Smooth muscle cell of the brain vasculature (primary cell): ENCODE measurements at regions not wholly inside any gene's neighbourhood (a gene's known extent, or its start where the extent isn't known, plus 50 kb on each side); places are given as distances from the start of the nearest gene placed in this dataset.
A peak's percentile ranks its signal among the peaks of the same experiment; 100 is the strongest.
"Not testable (repeated sequence)": the region's sequence is repeated elsewhere in the genome, so short reads cannot be mapped to it uniquely, and the experiment has no call there.

ENCODE experiments used
- DNase-seq: peaks from one replicate; pipeline ENCODE4 v3.0.0-alpha.2; 2012; ENCODE audit warnings: low read depth, low spot score

DNA sequence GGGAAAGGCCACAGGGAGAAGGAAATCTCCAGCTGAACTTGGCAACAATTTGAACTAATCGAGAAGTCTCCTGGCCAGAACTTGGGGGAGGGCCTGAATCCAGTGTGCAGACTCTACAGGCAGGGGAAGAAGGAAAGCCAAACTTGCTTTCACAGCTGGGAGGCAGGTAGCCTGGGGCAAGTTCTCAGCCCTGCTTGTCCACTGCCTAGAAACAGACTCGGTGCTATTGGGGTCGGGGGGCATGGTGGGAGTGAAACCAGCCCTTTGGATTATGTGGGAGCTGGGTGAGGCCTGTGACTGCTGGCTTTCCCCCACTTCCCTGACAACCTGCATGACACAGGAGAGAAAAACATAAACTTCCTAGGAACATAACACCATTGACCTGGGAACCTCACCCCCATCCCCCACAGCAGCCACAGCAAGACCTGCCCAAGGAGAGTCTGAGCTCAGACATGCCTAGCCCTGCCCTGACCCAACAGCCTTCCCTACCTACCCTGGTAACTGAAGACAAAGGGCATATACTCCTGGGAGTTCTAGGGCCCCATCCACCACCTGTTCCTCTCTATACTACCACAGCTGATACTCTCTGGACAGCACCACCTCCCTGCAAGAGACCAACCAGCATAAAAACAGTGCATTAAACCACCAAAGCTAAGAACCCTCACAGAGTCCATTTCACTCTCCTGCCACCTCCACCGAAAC, 103.7 kb upstream of the MNS1 start:
- DNase-seq, result no peak

DNA sequence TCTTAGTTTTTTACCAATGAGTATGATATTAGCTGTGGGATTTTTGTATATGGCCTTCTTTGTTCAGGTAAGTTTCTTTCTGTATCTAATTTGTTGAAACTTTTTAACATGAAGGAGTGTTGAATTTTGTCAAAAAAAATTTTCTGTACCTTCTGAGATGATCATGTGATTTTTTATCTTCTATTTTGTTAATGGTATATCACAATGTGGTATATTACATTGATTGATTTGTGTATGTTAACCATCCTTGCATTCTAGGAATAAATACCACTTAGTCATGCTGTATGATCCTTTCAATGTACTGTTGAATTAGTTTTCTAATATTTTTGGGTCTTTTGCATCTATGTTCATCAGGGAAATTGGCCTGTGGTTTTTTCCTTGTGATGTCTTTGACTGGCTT, 92.5 kb upstream of the MNS1 start:
- no peak for DNase-seq

DNA sequence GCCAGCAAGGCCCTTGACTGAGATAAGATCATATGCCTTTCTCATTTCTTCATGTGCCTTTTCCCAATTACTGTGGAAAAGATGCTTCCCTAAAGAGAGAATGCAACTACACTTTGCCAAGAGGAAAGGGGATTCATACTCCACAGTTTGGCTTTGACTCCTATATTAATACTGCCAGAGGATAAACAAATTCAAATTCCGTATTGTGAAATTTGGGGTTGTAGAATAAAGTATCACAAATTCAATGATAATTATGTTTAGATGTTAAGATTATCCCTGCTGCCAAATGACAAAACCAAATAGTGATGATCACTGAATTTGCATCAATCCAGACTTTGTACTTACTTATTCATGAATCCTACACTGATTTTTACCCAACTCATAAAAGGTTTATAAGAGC, 88.5 kb upstream of the MNS1 start:
- DNase-seq, result no peak

DNA sequence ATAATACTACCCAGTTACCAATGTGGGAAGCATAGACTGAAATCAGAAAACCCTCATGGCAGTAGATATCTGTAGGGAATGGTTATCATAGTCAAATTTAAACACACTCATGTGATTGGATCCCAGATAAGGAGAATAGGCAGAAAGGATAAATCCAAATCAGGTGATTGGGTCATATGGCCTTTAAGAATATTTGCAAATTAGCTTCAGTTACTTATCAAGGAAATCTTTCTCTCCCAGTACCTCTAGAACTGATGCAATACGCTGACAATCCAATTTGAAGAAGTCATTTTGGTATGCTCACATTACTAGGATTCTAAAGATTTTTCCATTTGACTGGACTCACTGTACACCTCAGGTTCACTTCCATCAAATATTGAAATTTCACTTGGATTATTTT, 87.7 kb upstream of the MNS1 start:
- no peak for DNase-seq

DNA sequence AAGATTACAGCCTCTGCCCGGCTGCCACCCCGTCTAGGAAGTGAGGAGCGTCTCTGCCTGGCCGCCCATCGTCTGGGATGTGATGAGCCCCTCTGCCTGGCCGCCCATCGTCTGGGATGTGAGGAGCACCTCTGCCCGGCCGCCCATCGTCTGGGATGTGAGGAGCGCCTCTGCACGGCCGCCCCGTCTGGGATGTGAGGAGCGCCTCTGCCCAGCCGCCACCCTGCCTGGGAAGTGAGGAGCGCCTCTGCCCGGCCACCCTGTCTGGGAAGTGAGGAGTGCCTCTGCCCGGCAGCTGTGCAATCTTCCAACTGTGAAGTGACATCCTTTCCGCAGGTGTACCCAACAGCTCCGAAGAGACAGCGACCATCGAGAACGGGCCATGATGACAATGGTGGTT, 75.6 kb upstream of the MNS1 start:
- not testable (repeated sequence) for DNase-seq

DNA sequence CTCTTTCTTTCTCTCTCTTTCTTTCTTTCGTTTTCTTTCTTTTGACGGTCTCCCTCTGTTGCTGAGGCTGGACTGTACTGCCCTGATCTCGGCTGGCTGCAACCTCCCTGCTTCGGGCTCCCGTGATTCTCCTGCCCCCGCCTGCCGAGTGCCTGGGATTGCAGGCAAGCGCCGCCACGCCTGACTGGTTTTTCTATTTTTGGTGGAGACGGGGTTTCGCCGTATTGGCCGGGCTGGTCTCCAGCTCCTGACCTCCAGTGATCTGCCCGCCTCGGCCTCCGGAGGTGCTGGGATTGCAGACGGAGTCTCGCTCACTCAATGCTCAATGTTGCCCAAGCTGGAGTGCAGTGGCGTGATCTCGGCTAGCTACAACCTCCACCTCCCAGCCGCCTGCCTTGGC, 75.2 kb upstream of the MNS1 start:
- DNase-seq, result not testable (repeated sequence)

DNA sequence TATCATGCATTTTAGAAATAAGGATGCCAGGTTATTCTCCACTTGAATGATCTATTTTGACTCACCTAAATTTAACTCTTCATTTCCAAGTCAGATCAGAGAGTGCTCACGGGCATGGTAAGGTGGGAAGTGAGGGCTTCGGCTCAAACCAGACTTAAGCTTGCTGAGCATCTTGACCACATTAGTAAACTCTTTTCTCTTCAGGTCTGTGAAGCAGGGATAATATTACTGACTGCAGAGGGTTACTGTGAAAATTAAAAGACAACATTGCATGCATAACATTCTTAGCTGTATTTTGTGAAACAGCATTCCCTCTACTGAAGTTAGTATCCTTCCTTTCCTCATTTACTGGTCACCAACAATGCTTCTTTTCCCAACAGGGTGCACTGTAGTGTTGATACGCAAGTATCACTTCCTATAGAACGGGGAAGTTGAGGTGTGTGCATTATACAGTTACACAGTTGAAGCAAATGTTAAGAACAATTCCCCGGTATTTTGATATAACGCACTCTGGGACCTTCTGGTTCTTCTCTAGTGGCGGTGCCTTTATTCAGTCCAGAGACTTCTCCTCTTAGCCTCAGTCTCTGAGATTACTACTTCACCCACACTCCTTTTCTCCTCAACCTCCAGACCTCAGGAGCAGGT, 74.1 kb upstream of the MNS1 start:
- DNase-seq, result no peak

DNA sequence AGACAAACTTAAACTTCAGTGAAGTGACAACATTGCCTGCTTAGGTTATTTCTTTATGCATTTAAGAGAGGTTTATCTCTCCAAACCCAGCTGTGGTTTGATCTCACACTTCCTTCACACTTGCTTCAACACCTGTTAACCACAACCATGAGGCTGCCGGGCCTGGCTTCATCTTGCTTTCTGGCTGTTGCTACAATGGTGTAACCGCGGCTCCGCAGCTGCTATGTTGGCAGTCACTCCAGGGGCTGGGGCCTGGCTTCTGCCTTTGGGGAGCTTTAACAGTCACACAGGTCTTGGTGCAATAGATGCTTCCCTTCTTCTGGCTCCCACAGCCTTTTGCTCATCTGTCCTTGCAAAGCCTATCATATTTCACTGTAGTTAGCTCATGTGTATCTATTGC, 72.9 kb upstream of the MNS1 start:
- no peak for DNase-seq

DNA sequence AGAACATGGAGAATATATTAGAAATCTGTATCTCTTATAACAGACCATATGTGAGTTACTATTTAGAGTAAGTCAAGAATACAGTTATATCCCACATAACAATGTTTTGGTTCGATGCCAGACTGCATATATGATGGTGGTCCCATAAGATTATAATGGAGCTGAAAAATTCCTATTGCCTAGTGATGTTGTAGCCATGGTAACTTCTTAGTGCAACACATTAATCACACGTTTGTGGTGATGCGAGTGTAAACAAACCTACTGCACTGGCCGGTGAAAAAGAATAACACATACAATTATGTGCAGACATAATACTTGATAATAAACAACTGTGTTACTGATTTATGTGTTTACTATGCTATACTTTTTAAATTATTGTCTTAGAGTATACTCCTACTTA, 69.8 kb upstream of the MNS1 start:
- DNase-seq, result no peak

DNA sequence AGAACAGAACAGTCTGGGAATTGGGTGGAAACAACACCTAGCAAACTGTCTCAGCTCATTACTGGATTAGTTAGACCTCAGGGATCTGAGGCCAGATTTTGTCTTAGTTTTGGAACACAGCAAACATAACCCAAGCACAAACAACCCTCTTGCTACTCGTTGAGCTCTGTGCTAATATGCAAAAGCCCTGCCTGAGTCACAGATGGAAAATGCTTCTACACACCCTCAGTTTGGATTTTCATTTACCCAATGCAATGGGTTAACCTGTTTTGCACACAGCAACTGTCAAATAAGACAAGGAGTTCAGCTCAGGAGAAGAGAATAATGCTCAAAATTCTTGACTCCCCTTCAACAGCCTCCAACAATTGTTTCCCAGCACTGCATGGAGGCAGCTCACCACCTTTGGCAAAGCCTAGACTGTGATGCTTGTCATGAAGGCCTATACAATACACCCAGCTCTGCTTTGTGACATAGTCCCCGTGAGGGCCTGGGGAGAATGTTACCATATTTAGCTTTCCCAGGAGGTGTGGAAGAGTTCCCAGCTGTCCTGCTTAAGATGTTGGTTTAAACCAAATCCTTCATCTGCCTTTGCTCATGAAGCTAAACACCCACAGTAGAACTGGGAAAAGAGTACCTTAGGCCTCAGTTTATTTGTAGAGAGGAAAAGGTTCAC, 68.9 kb upstream of the MNS1 start:
- no peak for DNase-seq

DNA sequence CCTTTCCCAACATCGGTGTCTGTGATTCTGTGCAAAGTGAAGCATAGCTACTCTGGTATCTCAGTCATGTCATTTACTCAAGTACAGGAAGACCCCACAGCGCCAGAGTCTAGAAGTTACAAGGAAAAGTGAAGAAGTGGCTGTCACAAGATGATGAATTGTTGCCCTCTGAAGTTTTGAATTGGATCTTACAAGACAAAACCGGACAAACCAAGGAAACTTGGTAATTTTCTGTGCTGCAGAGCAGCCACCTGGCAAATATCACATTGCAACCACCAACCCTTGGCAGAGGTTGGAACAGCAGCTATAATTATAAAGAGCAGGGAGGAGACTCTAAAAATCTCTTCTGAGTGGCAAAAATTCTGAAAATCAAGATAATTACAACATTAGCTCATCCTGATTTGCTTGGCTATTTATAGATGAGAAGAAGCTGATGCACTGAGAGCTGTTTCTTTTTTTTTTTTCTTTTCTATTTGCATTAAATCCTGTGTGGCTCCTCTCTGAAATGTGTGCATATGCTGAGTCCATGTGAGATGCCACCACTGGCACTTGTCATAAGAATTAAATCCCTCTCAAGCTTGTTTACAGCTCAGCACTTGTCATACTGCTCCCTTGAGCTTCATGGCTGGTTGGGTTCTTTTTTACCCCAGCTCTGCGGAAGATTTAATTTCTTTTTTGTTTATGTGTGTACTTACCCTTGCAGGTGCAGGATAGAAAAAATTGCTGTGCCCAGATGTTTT, 68.0 kb upstream of the MNS1 start:
- no peak for DNase-seq

DNA sequence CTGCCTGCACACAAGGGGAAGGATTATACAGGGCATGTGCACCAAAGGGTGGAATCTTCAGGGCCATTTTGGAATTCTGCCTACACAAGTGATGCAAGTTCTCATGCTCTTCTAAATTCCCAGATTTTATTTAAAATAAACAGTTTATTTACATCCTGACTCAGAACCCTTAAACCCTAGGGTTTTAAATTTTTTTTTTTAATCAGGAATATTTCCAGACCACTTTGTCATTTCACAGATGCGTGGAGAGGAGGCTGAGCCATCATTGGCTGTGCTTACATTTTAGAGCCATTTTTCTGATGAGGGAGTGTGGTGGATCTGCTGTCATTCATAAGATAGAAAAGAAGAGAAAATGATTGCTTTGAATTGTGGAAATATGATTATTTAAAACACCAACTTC, 65.2 kb upstream of the MNS1 start:
- no peak for DNase-seq

DNA sequence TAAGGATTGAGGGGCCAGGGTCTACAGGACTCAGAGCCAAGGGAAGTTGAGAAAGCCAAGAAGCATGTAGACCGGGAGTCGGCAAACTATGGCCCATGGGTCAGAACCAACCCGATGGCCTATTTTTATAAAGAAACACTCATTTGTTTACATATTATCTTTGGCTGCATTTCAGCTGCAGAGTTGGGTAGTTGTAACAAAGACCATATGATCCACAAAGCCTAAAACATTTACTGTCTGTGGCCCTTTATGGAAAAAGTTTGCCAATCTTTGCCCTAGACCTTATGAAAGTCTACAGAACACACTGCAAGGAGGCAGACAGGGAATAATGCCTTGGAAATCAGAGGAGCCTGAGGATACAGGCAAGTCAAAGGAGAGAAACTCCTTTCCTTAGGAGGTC, 63.2 kb upstream of the MNS1 start:
- DNase-seq, result peak; percentile 33

DNA sequence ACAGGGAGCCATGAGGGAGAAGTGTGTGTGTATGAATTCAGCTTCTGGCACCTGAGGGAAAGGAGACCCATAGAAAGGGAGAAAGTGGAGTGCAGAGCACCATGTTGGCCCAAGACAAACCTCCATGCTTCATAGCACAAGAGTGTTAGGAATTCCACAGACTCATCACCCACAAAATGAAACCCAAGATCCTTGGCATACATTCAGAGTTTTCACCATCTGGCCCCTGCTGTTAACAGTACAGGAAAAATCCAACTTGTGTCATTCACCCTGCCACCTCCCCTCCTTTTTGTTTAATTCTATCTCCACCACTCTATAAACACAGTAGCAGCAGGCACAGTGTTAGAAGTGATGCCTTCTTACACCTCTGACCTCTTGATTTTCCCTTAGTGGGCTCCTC, 60.0 kb upstream of the MNS1 start:
- no peak for DNase-seq

DNA sequence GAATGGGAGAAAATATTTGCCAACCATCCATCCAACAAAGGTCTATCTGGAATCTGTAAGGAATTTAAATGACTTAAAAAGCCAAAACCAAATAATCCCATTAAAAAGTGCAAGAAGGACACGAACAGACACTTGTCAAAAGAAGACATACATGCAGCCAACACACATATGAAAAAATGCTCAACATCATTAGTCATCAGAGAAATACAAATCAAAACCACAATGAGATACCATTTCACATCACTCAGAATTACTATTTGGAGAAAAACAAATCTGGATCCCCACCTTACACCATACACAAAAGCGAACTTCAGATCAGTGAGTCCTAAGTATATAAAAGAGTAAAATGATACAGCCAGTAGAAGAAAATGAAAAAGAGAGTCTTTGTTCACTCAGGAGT, 58.6 kb upstream of the MNS1 start:
- no peak for DNase-seq

DNA sequence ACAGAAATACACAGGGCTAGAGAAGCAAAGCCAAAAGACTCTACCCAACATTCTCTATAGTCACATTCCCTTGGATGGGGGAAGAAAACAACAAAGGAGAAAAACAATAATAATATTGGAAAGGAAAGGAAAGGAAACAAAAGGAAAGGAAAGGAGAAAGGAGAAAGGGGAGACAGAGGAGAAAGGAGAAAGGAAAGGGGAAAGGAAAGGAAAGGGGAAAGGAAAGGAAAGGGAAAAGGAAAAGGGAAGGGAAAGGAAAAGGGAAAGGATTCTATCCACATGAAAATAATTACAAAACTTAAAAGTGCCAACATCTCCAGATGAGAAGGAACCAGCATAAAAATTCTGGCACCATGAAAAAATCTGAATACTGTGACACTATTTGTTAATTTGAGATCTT, 54.1 kb upstream of the MNS1 start:
- DNase-seq, result no peak
